Fibroblast of lung (primary cell): ENCODE measurements at regions not wholly inside any gene's neighbourhood (a gene's known extent, or its start where the extent isn't known, plus 50 kb on each side); places are given as distances from the start of the nearest gene placed in this dataset.

Experiments used
- DNase-seq, 2 donors: peaks; one replicate each; pipeline versions ENCODE4 v3.0.0 to v3.0.0-alpha.2; 2010; ENCODE audit warnings: low read depth in 2 of 2
- H2AFZ ChIP-seq: 2 replicates; pipeline ENCODE4 v1.5.1; 2012; ENCODE audit warnings: low read length, control low read depth, inconsistent platforms
- H3K27ac ChIP-seq: 2 replicates; pipeline ENCODE4 v1.5.1; 2011; ENCODE audit warnings: low read length, control low read depth; ENCODE audit not compliant: insufficient read depth
- H3K27me3 ChIP-seq: 2 replicates; pipeline ENCODE4 v1.5.1; 2011; ENCODE audit warnings: mild to moderate bottlenecking, low read length; ENCODE audit not compliant: control insufficient read depth, insufficient read depth
- H3K36me3 ChIP-seq: 2 replicates; pipeline ENCODE4 v1.5.1; 2011; ENCODE audit warnings: low read length; ENCODE audit not compliant: control insufficient read depth, insufficient read depth
- H3K4me1 ChIP-seq: 2 replicates; pipeline ENCODE4 v1.5.1; 2011; ENCODE audit warnings: low read length; ENCODE audit not compliant: control insufficient read depth, insufficient read depth; ENCODE audit errors: extremely low read depth
- H3K4me2 ChIP-seq: 2 replicates; pipeline ENCODE4 v1.5.1; 2011; ENCODE audit warnings: low read length, control low read depth; ENCODE audit not compliant: insufficient read depth; ENCODE audit errors: extremely low read depth
- H3K4me3 ChIP-seq, 4 experiments: fragments of 200-600 bp in 1 of 4; sonication (generic) in 1 of 4; replicated peaks in 1 of 4; 2 replicates each; pipeline ENCODE4 v1.5.1; 2011 to 2016; ENCODE audit warnings: low read length in 4 of 4, low read depth in 3 of 4, mild to moderate bottlenecking in 3 of 4, control low read depth in 2 of 4, inconsistent platforms in 1 of 4, mixed read lengths in 1 of 4; ENCODE audit not compliant: insufficient read depth in 1 of 4; ENCODE audit errors: control extremely low read depth in 1 of 4
- H3K79me2 ChIP-seq: 2 replicates; pipeline ENCODE4 v1.5.1; 2012; ENCODE audit warnings: mild to moderate bottlenecking, low read length, inconsistent platforms; ENCODE audit not compliant: control insufficient read depth, insufficient read depth
- H3K9ac ChIP-seq: 2 replicates; pipeline ENCODE4 v1.5.1; 2011; ENCODE audit warnings: mild to moderate bottlenecking, low read length, control low read depth; ENCODE audit not compliant: insufficient read depth
- H3K9me3 ChIP-seq: 2 replicates; pipeline ENCODE4 v1.5.1; 2012; ENCODE audit warnings: low read depth, low read length; ENCODE audit not compliant: control insufficient read depth, insufficient read depth
- H4K20me1 ChIP-seq: 2 replicates; pipeline ENCODE4 v1.5.1; 2011; ENCODE audit warnings: low read length; ENCODE audit not compliant: control insufficient read depth, insufficient read depth; ENCODE audit errors: extremely low read depth
- CTCF ChIP-seq, 2 donors: IDR thresholded peaks in 1 of 2; conservative IDR thresholded peaks in 1 of 2; 1 replicate in 1 of 2; 2 replicates in 1 of 2; pipeline ENCODE4 v1.5.1; 2011 to 2012; ENCODE audit warnings: low read length in 2 of 2, control low read depth in 1 of 2, inconsistent platforms in 1 of 2, low read depth in 1 of 2, mild to moderate bottlenecking in 1 of 2
- EZH2 ChIP-seq: IDR thresholded peaks from 2 replicates; pipeline ENCODE4 v1.5.1; 2012; ENCODE audit warnings: low read length, control low read depth, mild to moderate bottlenecking; ENCODE audit errors: missing control alignments

GRCh38 chr5:159783726-159784247 is 132.5 kb upstream of the ADRA1B start:
- Histone ChIP-seq H3K27ac (no peak overlapping the region), H3K9ac (no peak overlapping the region), H4K20me1 (no peaks in the 10 kb centered on the region), H3K79me2 (no peaks in the 10 kb centered on the region), H3K27me3 (no peaks in the 10 kb centered on the region), H2AFZ (no peak overlapping the region), H3K36me3 (no peaks in the 10 kb centered on the region), H3K4me2 (no peak overlapping the region), H3K4me1 (peaks cover 5% of the 10 kb centered on the region), H3K9me3 (no peaks in the 10 kb centered on the region), H3K4me3 (no peak overlapping the region)
- no peak for DNase-seq
- TF ChIP-seq EZH2, result no peak
- TF ChIP-seq CTCF (conservative IDR thresholded peaks at IDR 0.05 in 1 of 2, IDR thresholded peaks at IDR 0.05 in 1 of 2; ENCODE audit: low read depth in 1 of 2, low read length in 2 of 2), result no peak

GRCh38 chr5:159784993-159785392 is 131.3 kb upstream of the ADRA1B start:
- Histone ChIP-seq H3K9ac (no peak overlapping the region), H3K27me3 (no peaks in the 10 kb centered on the region), H4K20me1 (no peaks in the 10 kb centered on the region), H3K4me1 (peaks cover 3% of the 10 kb centered on the region), H2AFZ (no peak overlapping the region), H3K4me3 (no peak overlapping the region), H3K79me2 (no peaks in the 10 kb centered on the region), H3K36me3 (no peaks in the 10 kb centered on the region), H3K4me2 (no peak overlapping the region), H3K9me3 (no peaks in the 10 kb centered on the region), H3K27ac (no peak overlapping the region)
- no peak for TF ChIP-seq CTCF (conservative IDR thresholded peaks at IDR 0.05 in 1 of 2, IDR thresholded peaks at IDR 0.05 in 1 of 2; ENCODE audit: low read depth in 1 of 2, low read length in 2 of 2)
- TF ChIP-seq EZH2, result no peak
- no peak for DNase-seq

- Histone ChIP-seq H3K4me3 (no peak overlapping the region), H3K9ac (no peak overlapping the region), H3K4me1 (peaks cover 3% of the 10 kb centered on the region), H3K27ac (no peak overlapping the region), H4K20me1 (no peaks in the 10 kb centered on the region), H3K9me3 (no peaks in the 10 kb centered on the region), H3K36me3 (no peaks in the 10 kb centered on the region), H3K4me2 (no peak overlapping the region), H3K27me3 (no peaks in the 10 kb centered on the region), H3K79me2 (no peaks in the 10 kb centered on the region), H2AFZ (no peak overlapping the region)
- TF ChIP-seq CTCF (conservative IDR thresholded peaks at IDR 0.05 in 1 of 2, IDR thresholded peaks at IDR 0.05 in 1 of 2; ENCODE audit: low read depth in 1 of 2, low read length in 2 of 2), result no peak
- TF ChIP-seq EZH2, result no peak
- no peak for DNase-seq
These were observed 130.6 kb upstream of the ADRA1B start for GRCh38 chr5:159785656-159786055.
